ENCODE measurements at regions not wholly inside any gene's neighbourhood (a gene's known extent, or its start where the extent isn't known, plus 50 kb on each side); places are given as distances from the start of the nearest gene placed in this dataset.
"Not testable (repeated sequence)": the region's sequence is repeated elsewhere in the genome, so short reads cannot be mapped to it uniquely, and the experiment has no call there.

DNA sequence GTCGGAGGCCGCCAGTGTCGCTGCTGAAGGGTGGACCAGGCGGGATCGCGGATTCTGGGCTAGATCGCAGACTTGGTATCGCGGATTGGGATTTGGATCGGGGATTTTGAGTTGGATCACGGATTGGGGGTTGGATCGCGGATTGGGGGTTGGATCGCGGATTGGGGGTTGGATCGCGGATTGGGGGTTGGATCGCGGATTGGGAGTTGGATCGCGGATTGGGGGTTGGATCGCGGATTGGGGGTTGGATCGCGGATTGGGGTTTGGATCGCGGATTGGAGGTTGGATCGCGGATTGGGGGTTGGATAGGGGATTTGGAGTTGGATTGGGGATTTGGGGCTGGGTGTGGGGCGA lies 93.1 kb upstream of the THOC3 start:
- DNase-seq = not testable (repeated sequence)

DNA sequence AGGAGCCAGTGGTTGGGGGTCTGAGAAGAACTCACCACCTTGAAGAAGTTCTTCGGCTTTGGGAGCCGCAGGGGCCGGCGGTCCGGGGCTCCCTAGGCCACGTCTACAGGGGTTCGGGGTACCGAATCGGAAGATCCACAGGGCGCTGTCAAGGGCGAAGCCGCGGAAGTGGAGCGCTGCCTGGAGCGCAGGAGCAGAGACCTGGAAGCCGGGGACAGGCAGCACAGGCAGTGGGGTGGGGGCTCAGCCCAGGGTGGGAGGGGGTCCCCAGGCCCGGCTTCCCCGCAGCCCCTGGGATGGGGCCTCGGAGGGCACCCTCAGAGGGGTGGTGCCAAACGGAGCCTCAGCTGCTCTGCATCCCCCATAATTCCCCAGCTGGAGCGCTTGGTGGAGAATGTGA lies 93.5 kb upstream of the THOC3 start:
- DNase-seq = not testable (repeated sequence)

DNA sequence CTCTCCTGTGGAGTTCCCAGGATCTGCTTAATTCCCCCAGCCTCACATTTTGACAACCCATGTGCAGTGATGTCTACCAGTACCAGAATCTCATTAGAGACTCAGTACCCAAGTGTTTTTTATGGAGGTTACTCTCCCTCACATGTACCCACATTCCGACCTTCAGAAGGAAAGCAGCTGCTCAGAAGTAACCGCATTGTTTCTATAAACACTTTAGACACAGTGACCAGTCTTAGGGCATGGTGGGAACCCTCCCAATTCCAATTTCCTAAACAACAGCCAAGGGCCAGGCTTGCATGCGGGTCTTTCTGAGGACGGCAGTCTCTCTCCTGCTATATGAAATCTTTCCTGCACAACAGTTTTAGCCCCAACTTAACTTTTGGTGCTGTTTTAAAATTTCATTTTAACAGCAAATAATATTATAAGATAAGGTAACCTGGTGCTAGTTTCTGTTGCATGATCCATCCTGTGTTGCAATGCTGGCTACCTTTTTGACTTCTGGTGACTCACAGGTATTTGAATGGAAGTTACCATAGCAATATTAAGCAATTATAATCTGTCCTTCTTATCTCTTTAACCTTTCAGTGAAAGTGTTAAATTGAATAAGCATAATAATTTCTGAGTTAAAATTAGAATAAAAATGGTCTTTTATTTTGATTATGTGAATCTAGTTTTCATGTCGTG lies 98.3 kb upstream of the THOC3 start:
- DNase-seq = not testable (repeated sequence)

DNA sequence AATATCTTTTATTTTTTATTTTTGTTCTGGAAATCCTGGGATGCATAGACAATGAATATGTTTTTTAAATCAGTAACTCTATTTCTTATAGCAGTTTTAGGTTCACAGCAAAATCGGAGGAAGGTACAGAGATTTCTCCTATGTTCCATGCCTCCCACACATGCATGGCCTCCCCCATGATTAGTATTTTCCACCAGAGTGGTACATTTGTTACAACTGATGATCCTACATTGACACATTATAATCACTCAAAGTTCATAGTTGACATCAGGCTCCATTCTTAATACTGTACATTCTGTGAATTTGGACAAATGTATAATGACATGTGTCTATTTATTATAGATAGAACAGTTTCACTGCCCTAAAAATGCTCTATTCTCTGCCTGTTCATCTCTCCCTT lies 99.0 kb upstream of the THOC3 start:
- not testable (repeated sequence) for DNase-seq

DNA sequence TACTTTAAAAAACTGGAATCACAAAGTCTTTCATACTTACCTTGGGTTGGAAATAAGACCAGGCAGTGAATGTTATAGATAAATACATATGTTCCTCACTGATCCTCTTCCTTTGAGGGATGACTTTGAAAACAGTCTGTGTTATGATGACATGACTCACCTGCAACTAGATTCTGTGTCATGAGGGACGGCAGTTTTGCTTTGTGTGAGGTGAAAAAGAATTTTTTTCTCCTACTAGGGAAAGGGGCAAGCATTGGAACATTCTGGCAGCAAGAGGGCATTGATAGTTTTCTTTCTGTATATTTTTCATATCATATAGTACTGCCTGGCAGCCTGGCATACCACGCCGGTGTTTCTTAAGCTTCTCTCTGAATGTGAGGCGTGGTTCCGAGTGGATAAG lies 99.8 kb upstream of the THOC3 start:
- DNase-seq = not testable (repeated sequence)

DNA sequence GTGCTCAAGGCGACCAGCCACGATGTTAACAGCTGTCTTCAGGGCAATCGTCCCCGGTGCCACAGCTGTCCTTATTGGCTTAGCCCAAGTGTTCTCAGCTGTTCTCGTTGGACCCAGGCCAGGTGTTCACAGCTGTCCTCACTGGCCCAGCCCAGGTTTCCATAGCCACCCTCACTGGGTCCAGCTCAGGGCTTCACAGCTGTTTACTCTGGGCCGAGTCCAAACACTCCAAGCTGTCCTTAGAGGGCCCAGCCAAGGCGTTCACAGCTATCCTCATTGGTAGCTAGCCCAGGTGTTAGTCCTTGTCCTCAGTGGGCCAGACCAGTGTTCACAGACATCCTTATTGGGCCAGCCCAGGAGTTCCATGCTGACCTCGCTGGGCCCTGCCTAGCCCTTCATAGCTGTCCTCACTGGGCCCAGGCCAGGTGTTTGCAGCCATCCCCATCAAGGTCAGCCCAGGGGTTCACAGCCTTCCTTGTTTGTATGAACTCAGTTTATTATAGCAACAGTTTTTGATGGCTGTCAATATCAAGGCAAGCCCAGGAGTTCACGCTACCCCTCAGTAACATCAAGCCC lies 106.0 kb upstream of the THOC3 start:
- not testable (repeated sequence) for DNase-seq

DNA sequence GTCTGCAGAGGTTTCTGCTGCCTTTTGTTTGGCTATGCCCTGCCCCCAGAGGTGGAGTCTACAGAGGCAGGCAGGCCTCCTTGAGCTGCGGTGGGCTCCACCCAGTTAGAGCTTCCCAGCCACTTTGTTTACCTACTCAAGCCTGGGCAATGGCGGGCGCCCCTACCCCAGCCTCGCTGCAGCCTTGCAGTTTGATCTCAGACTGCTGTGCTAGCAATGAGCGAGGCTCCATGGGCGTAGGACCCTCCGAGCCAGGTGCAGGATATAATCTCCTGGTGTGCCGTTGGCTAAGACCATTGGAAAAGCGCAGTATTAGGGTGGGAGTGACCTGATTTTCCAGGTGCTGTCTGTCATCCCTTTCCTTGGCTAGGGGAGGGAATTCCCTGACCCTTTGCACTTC lies 115.6 kb upstream of the THOC3 start:
- not testable (repeated sequence) for DNase-seq

DNA sequence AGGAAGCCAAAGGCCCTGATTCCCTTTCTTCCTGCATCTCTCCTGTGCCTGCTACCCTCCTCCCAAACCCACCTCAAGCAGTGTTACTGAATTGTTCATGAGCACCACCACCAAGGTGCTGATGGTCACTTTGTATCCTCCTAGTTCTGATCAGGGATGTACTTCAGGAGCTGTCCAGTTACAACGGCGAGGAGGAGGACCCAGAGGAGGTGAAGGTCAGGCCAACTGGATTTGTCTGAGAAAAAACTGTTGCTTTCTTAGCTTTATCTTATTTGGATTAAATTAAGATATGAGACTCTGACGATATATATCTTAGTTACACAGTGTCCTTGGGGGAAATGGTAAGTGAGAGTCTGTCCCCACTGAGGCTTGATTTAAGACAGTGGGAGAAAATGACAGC lies 135.0 kb upstream of the THOC3 start:
- DNase-seq = not testable (repeated sequence)

DNA sequence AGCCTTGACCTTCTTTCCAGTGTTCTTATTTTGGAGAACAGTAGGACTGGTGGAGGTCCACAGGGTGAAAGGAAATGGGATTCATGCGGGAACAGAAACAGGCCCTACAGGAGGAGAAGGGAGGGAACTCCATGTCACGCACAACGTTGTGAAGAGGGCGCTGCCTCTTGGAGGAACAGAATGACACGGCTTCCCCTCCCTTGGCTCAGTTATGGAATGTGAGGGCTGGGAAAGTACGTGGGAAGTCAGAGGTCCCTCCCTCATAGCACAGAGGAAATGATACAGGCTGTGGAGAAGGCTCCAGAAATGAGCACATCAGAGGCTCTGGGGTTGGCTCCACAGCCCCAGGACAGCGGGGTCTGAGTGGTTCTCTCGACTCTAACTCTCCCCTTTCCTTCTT lies 125.3 kb upstream of the SIMC1 start:
- not testable (repeated sequence) for DNase-seq

DNA sequence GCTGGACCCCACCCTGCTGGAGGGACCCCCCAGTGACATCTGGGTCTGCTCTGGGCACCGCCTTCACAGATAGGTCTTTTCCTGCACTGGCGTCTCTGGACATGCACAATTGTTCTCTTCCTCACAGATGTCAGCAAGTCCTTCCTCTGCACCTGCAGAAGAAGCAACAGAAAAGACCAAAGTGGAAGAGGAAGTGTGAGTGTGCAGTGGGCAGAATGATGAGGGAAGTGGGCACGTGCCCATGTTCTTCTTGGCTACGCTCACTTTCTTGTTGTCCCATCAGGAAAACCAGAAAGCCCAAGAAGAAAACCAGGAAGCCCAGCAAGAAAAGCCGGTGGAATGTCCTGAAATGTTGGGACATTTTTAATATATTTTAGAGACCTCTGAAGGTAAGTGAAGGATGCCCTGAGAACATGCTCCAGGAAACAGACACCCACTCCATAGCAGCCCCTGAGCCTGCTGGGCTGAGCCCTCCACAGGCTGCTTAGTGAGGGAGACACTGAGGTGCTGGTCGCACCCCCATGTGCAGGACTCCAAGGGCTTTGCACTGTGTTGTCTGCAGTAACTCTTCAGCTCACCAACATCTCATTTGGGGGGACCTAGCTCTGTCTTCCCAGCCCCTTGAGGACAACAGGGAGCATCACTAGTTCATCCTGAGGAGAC lies 124.4 kb upstream of the SIMC1 start:
- not testable (repeated sequence) for DNase-seq

DNA sequence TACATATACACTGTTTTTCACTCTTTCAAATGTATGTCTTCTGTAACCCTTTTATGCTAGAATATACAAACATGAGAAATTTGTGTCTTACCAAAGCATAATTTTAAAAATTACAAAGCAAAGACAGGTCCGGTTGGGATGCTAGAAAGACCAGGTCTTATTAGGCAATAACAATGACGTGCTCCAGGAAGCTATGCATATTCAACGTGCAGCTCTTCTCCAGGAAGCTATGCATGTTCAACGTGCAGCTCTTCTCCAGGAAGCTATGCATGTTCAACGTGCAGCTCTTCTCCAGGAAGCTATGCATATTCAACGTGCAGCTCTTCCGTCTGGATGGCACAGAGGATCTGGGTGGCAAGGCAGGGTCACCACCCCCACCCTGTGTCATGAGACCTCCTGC lies 123.4 kb upstream of the SIMC1 start:
- not testable (repeated sequence) for DNase-seq

DNA sequence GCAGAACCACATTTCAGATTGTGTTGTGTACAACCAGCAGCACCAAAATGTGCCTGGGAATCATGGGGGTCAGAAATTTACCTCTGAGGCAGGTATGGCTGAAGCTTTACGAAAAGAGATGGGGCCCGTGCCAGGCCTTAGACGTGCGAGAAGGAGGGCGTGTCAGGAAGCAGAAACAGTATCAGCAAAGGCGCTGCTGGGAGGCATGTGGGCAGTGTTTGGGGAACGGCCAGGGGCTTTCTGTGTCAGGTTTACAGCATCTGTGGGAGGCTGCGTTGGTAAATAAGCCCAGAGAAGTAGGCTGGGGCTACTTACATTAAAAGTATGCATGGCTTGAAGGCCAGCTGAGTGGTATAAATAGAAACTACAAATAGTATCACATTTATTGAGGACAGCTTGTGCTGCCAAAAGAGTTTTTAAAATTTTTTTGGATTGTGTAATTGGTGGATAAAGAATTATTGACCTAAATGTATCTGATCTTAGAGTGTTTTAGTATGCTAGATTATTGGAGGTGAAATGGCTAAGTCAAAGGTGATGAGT lies 120.5 kb upstream of the SIMC1 start:
- DNase-seq = not testable (repeated sequence)

DNA sequence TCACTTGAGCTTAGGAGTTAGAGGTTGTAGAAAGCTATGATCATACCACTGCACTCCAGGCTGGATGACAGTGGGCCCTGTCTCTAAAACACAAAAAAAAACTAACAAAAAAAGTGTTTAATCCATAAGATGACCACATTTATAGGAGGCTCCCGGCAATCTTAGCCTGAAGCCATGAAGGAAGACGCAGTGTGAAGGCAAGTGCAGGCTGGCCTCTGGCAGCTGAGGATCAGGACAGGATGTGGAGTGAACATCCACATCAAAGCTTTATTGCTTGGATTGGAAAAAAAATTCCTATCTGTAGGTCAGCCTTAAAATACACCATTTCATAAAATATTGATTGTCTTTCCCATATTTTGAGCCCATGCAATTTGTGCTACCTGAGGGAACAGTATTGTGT lies 115.9 kb upstream of the SIMC1 start:
- DNase-seq = not testable (repeated sequence)

DNA sequence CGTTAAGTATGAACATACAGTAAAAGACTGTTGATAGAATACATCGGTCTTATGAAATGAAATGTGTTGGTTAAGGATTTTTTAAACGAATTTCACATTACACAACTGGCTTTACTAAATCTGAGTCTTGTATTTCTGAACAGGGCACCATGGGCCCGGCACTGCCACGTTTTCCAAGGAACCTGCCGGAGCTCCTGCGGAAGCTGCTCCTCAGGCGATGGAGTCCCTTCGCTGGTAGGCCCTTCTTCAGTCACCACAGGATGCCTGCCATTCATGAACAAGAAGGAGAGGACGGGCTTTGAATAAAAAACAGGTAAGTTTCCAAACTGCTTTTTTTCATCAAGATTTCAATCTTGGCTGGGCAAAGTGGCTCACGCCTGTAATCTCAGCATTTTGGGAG lies 114.1 kb upstream of the SIMC1 start:
- not testable (repeated sequence) for DNase-seq

DNA sequence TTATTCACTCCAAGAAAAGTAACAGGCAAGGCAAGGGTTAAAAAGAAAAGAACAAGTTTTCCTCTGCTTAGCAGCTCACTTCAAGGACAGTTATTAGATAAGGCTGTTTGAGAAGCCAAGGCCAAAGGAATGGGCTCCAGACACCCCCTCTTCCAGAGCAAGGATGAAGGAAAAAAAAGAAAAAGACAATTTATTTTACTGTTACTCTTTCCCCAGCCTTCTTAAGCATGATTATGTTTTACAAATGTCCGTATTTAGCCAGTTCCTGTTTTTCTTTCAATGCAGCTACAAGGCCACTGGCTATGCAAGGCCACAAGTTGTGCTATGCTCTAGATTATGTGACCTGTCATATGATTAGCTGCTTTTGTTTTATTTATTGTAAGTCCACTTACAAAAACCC lies 106.5 kb upstream of the SIMC1 start:
- no peak for DNase-seq

DNA sequence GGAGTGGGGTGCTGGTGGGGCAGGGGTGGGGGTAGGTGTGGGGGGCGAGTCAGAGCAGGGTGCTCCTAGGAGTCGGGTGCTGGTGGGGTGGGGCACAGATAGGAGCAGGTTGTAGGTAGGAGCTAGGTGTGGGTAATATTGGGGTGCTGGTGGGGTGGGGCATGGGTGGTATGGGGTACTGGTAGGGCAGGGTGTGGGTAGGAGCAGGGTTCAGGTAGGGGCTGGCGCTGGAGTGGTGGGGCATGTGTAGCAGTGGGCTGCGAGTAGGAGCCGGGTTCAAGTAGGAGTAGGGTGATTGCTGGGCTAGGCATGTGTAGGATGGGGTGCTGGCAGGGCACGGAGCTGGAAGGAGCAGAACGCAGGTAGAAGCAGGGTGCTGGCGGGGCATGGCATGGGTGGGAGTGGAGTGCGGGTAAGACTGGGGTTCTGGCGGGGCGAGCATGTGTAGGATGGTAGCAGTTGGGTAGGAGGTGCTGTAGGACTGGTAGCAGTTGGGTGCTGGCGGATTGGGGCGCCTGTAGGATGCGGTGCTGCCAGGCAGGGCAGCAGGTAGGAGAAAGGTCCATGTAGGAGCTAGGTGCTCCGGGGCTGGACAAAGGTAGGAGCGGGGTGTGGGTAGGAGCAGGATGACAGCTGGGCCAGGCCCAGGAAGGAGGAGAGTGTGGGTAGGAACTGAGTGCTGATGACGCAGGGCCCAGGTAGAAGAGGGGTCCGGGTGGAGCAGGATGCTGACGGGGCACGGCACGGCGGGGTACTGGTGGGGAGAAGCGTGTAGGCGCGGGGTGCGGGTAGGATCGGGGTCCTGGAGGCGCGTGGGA lies 105.5 kb upstream of the SIMC1 start:
- DNase-seq = no peak

DNA sequence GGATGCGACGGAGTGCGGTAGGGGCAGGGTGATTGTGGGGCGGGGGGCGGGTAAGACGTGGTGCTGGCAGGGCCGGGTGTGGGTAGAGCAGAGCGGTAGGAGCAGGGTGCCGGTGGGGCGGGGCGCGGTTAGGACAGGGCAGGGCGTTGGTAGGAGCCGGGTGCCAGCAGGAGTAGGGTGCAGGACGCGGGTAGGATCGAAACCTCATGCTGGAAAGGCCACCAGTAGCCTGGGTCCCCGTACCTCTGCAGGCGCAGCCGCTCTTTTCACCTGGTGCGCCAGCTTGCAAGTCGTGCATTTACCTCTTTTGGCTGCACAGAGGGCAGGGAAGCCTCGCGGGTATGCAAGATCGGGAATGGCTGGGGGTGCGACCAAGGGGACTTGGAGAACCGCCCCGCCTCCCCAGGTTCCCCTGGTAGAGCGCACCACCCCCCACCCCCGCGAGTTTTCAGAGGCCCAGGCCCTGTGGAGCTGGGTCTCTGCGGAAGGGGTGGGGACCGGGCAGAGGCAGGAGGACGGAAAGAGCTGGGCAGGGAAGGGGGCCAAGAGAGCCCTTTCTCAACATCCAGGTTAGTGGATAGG lies 104.8 kb upstream of the SIMC1 start:
- no peak for DNase-seq

DNA sequence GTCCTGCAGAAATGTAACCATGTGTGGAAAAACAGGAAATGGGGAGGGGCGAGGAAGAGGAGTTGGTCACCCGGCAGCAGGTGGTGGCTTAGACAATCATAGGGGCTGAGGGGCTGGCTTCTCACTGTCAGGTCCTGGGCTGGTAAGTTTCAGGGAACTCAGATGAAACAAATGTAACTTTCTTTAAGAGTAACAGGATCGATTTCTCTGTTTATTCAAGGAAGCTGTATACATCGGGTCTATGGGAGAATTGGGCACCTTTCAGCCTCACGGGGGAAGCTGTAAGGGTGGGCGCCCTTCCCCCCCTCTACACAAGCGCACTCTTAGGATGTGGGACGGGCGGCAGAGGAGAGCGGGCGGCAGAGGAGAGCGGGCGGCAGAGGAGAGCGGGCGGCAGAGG lies 104.3 kb upstream of the SIMC1 start:
- DNase-seq = no peak

DNA sequence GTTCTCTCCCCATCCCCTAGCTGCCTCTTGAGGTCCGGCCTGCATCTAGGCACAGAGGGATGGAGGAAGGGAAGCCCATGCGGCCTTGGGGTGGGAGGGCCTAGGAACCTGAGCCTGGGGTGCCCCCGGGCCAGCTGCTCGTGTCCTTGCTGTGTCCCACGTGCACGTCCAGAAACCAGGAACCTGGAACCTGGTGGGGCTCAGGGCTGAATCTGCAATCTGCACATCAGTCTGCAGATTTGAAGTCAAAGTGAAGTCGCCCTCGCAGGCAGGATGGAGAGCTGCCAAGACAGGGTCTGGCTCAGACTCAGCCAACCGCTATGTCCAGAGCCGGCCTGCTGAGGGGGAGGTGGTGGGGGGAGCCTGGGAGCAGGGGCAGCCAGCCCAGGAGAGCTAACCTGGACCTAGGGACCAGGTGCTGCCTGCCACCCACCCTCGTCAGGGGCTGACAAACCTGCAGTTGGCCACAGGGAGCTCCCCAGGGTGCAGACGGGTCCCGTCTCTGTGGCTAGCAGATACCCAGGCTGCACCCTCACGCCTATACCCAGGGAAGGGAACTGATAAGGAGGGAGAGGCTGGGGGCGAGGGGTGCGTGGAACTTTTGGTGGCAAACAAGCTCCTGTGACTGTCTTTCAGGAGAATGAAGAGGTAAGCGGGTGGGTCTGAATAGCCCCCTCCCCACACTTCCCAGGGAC lies 103.5 kb upstream of the SIMC1 start:
- no peak for DNase-seq

DNA sequence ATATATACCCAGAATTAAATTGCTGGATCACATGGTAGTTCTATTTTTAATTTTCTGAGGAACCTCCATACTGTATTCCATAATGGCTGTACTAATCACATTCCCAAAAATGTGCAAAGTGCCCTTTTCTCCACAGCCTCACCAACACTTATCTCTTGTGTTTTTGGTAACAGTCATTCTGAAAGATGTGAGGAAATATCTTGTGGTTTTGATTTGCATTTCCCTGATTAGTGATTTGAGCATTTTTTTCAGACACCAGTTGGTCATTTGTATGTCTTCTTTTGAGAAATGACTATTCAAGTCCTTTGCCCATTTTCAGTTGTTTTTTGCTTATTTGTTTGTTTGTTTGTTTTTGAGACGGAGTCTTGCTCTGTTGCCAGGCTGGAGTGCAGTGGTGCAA lies 98.1 kb upstream of the SIMC1 start:
- DNase-seq = peak in 1 of 5 experiments; percentile 49

DNA sequence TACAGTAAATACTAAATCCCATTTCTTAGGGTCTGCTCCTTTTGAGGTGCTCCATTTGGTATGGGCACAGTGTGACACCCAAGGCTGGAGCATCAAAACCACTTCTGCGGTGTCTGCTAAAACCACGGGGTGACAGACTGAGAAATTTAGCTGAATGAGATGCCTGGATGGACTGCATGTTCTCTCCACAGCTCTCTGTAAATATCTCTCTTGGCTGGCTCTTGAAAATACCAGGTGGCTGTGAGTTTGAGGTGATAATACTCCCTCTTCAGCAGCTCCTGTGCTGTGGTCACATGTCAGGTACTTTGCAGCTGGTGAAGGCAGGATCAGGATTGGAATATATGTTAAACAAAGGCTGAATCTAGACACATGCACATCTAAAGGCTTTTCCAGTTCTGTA lies 93.7 kb upstream of the SIMC1 start:
- DNase-seq = no peak

DNA sequence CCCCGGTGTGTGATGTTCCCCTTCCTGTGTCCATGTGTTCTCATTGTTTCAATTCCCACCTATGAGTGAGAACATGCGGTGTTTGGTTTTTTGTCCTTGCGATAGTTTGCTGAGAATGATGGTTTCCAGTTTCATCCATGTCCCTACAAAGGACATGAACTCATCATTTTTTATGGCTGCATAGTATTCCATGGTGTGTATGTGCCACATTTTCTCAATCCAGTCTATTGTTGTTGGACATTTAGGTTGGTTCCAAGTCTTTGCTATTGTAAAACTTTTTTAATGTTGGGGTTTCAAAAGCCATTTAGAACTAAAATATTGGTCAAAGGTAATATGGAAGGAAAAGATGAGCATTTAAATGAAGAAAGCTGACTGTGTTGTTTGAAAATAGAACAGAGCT lies 88.3 kb upstream of the SIMC1 start:
- not testable (repeated sequence) for DNase-seq
